ENCODE measurements at regions not wholly inside any gene's neighbourhood (a gene's known extent, or its start where the extent isn't known, plus 50 kb on each side); places are given as distances from the start of the nearest gene placed in this dataset.

GRCh38 chr1:232112076-232112475, 485.5 kb downstream of the DISC1 start:
- DNase-seq, result no peak

DNA sequence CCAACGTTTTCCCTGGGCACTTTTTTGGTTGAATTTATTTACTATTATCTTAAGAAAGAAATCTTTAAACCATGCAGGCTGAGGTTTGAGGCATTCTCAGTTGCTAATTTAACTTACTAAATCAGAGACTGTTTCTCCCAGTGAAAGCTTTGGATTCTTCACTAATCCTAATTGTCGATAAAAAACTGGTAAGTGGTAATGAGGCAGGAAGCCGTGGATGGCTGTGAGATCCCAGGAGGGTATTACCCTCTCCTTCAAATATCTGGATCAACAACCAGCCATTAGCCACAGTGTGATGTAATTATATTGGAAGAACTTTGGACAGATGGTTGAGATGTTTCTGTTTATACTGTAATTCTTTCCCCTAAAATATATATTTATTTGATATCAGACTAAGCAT, 485.0 kb downstream of the DISC1 start:
- no peak for DNase-seq

DNA sequence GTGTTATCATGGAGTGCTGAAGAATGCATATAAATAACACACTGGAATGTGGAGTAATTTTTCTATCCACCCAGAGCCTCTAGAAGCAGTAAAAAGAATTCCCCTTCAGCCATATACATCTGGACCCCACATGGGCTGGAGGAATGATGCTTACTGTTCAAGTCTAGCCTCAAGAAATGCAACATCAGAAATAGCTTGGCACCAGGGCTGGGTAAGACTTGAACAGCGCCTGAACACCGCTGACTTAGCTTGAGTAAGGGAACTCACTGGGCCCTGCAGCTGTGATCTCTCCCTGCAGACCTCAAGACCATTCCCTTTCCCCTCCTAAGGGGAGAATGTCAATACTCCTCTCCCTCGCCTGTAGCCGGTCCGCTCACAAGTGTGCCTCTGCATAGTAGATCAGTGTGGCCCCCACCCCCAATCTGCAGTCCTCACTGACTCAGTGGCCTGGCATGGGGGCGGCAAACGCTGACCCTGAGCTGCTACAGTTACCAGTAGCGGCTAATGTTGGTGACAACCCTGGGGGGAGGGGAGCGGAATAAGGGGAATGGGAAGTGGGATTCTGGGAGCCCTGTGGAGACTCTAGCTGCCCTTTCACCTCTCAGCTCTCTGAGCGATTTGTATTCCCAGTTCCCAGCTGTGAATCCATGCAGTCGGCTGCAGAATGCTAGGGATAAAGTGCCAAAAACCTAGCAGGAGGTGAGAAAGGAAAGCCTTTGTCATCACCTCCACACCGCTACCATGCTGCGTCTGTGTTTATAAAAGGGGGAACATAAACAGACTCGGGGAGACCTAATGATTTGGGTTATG, 483.9 kb downstream of the DISC1 start:
- DNase-seq, result no peak

- no peak for DNase-seq
Measured at GRCh38 chr1:232109391-232109790, 482.8 kb downstream of the DISC1 start.

DNA sequence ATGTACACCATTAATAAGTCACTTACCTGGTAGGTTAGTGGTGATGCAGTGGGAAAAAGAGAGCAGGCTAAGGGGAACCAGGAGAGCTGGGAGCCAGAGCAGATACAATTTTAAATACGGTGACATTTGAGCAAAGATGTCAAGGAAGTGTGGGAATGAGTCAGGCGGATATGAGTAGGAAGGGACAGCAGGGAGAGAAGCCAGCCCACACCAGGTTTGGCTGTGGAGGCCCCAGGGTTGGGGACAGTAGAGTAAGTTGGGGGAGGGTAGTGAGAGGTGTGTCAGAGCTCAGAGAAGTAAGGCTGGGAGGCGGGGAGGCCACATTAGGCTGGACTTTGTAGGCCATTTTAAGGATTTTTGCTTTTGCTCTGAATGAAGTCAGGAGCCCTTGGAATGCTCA, 482.0 kb downstream of the DISC1 start:
- DNase-seq, result no peak

DNA sequence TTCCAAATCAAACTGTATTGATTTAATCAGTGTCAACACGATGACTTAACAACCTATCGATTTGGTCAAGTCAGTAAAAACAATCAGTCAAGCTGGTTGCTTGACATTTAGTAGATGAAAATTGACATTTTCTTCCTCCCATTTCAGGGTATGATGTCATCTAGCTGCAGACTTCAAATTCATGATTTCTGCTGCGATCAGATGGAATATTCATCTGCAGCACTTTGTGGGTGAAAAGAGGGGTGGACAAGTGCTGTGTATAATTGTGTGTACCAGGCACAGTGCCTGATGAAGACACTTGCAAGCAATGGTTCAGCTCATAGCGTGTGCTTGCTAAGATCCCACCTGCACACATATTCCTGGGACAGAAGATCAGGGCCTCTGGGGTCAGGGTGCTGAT, 479.8 kb downstream of the DISC1 start:
- no peak for DNase-seq

DNA sequence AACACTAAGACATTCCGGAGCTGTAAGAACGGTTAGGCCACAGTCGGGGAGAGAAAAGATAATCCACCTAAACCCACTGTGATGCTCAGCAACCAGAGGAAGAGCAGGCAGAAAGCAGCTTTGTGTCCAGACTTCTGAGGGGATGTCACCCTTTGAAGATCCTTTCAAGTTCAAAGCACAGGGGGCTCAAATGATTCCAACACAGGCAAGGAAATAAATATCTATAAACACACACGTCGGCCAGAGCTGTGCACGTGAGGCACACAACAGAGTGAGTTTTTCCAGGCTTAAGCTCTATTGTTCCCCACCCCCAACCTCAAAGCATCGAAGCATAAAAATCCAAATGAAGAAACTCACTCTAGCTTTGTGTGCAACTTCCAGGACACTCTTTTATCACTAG, 479.0 kb downstream of the DISC1 start:
- no peak for DNase-seq

- DNase-seq, result no peak
Measured at GRCh38 chr1:232101231-232101630, 474.6 kb downstream of the DISC1 start.

GRCh38 chr1:232096751-232097150, 470.2 kb downstream of the DISC1 start:
- no peak for DNase-seq
